H1 (cell line): ENCODE measurements at regions not wholly inside any gene's neighbourhood (a gene's known extent, or its start where the extent isn't known, plus 50 kb on each side); places are given as distances from the start of the nearest gene placed in this dataset.

Source experiments
- CTCF ChIA-PET: fragments of 300-600 bp; sonication (Branson Sonifier 250); formaldehyde crosslinking; loops from one replicate; lab custom pipeline; 2021; ENCODE audit not compliant: partially characterized antibody; lab: Charles Lee
- POLR2A ChIA-PET: fragments of 300-600 bp; sonication (Branson Sonifier 250); formaldehyde crosslinking; loops from one replicate; lab custom pipeline; 2021; ENCODE audit warnings: inconsistent platforms; ENCODE audit not compliant: partially characterized antibody; lab: Charles Lee
- DNase-seq, 2 experiments: peaks; one replicate each; pipeline versions ENCODE4 v3.0.0 to v3.0.0-alpha.2; 2010 to 2022; ENCODE audit warnings: low spot score in 2 of 2, low read depth in 1 of 2, mixed read lengths in 1 of 2
- FAIRE-seq: peaks from 2 replicates; lab custom pipeline; 2011; peaks lifted over from hg19 to GRCh38; lab: Jason Lieb, UNC
- H2AFZ ChIP-seq: 2 replicates; pipeline ENCODE4 v1.8.1; 2012; ENCODE audit warnings: low read length, inconsistent platforms
- H2AK5ac ChIP-seq: 2 replicates; pipeline ENCODE4 v1.6.1; 2013; ENCODE audit warnings: low read depth, low read length
- H2BK120ac ChIP-seq: replicated peaks from 2 replicates; pipeline ENCODE3; 2013; ENCODE audit warnings: low read depth, low read length, inconsistent platforms
- H2BK12ac ChIP-seq: 2 replicates; pipeline ENCODE4 v1.6.1; 2013; ENCODE audit warnings: low read depth, low read length
- H2BK15ac ChIP-seq: 2 replicates; pipeline ENCODE4 v1.6.1; 2013; ENCODE audit warnings: low read length
- H2BK20ac ChIP-seq: 2 replicates; pipeline ENCODE4 v1.6.1; 2013; ENCODE audit warnings: low read length
- H2BK5ac ChIP-seq: 2 replicates; pipeline ENCODE4 v1.6.1; 2013; ENCODE audit warnings: low read depth, low read length
- H3K14ac ChIP-seq: 2 replicates; pipeline ENCODE4 v1.6.1; 2013; ENCODE audit warnings: inconsistent platforms; ENCODE audit not compliant: insufficient read length
- H3K18ac ChIP-seq: 2 replicates; pipeline ENCODE4 v1.6.1; 2013; ENCODE audit warnings: low read length; ENCODE audit errors: extremely low read depth
- H3K23ac ChIP-seq: 2 replicates; pipeline ENCODE4 v1.6.1; 2013; ENCODE audit warnings: inconsistent platforms; ENCODE audit not compliant: insufficient read length
- H3K23me2 ChIP-seq: 2 replicates; pipeline ENCODE4 v1.6.1; 2013; ENCODE audit warnings: low read depth, low read length
- H3K27ac ChIP-seq: 2 replicates; pipeline ENCODE4 v1.6.1; 2011; ENCODE audit warnings: low read depth, low read length, inconsistent platforms
- H3K27me3 ChIP-seq, 4 experiments: replicated peaks in 1 of 4; 1 replicate in 1 of 4; 2 replicates in 3 of 4; pipeline versions ENCODE4 v1.6.1 to v1.8.1; 2011 to 2013; ENCODE audit warnings: low read length in 3 of 4, mild to moderate bottlenecking in 3 of 4, inconsistent platforms in 2 of 4, mixed read lengths in 2 of 4, moderate library complexity in 1 of 4; ENCODE audit not compliant: control insufficient read depth in 3 of 4, insufficient read depth in 3 of 4; ENCODE audit errors: extremely low read depth in 1 of 4
- H3K36me3 ChIP-seq, 4 experiments: 2 replicates each; pipeline versions ENCODE4 v1.6.1 to v1.8.1; 2011 to 2013; ENCODE audit warnings: mild to moderate bottlenecking in 4 of 4, low read length in 3 of 4, moderate library complexity in 2 of 4, control low read depth in 1 of 4, inconsistent platforms in 1 of 4; ENCODE audit not compliant: insufficient read depth in 4 of 4, control insufficient read depth in 2 of 4
- H3K4ac ChIP-seq: replicated peaks from 2 replicates; pipeline ENCODE3; 2013; ENCODE audit warnings: low read length, low read depth, mixed read lengths, inconsistent platforms; ENCODE audit not compliant: insufficient read length
- H3K4me1 ChIP-seq, 4 experiments: replicated peaks in 1 of 4; 1 replicate in 1 of 4; 2 replicates in 3 of 4; pipeline versions ENCODE4 v1.6.1 to v1.8.1; 2011 to 2013; ENCODE audit warnings: low read length in 3 of 4, inconsistent platforms in 2 of 4, mixed read lengths in 1 of 4; ENCODE audit not compliant: insufficient read depth in 4 of 4, control insufficient read depth in 3 of 4
- H3K4me2 ChIP-seq, 2 experiments: 2 replicates each; pipeline versions ENCODE4 v1.6.1 to v1.8.1; 2011 to 2013; ENCODE audit warnings: low read depth in 2 of 2, low read length in 2 of 2, control low read depth in 1 of 2, inconsistent platforms in 1 of 2, mild to moderate bottlenecking in 1 of 2; ENCODE audit not compliant: insufficient read depth in 1 of 2
- H3K4me3 ChIP-seq, 4 experiments: fragments of 200-600, 300-600 bp in 1 of 4; sonication (generic), shearing (Covaris generic), sonication (Bioruptor Twin) in 1 of 4; 2 replicates each; pipeline versions ENCODE4 v1.5.1 to v1.8.1; 2011 to 2016; ENCODE audit warnings: low read length in 4 of 4, low read depth in 3 of 4, control low read depth in 2 of 4, inconsistent platforms in 2 of 4, mild to moderate bottlenecking in 2 of 4, mixed read lengths in 1 of 4, moderate library complexity in 1 of 4; ENCODE audit not compliant: insufficient read depth in 2 of 4; ENCODE audit errors: extremely low read depth in 1 of 4
- H3K56ac ChIP-seq: replicated peaks from 2 replicates; pipeline ENCODE3; 2013; ENCODE audit warnings: low read depth, mild to moderate bottlenecking, mixed read lengths, low read length, inconsistent platforms; ENCODE audit not compliant: insufficient read length
- H3K79me1 ChIP-seq: 2 replicates; pipeline ENCODE4 v1.6.1; 2013; ENCODE audit warnings: low read depth, low read length, control low read depth
- H3K79me2 ChIP-seq, 2 experiments: 2 replicates each; pipeline versions ENCODE4 v1.6.1 to v1.8.1; 2012 to 2013; ENCODE audit warnings: low read length in 2 of 2, mild to moderate bottlenecking in 2 of 2, inconsistent platforms in 1 of 2; ENCODE audit not compliant: insufficient read depth in 2 of 2, control insufficient read depth in 1 of 2
- H3K9ac ChIP-seq, 4 experiments: replicated peaks in 1 of 4; 1 replicate in 1 of 4; 2 replicates in 3 of 4; pipeline versions ENCODE4 v1.6.1 to v1.8.1; 2011 to 2013; ENCODE audit warnings: low read depth in 3 of 4, low read length in 3 of 4, control low read depth in 2 of 4, mild to moderate bottlenecking in 2 of 4, moderate library complexity in 2 of 4, inconsistent platforms in 1 of 4; ENCODE audit errors: extremely low read depth in 1 of 4
- H3K9me3 ChIP-seq, 2 experiments: 2 replicates each; pipeline versions ENCODE4 v1.6.1 to v1.8.1; 2012 to 2013; ENCODE audit warnings: mild to moderate bottlenecking in 2 of 2, moderate library complexity in 2 of 2, control low read depth in 1 of 2, inconsistent platforms in 1 of 2, low read depth in 1 of 2, low read length in 1 of 2, mixed read lengths in 1 of 2; ENCODE audit not compliant: insufficient read depth in 2 of 2
- H4K20me1 ChIP-seq, 2 experiments: replicated peaks in 1 of 2; 2 replicates each; pipeline versions ENCODE3 to v1.8.1; 2011 to 2013; ENCODE audit warnings: inconsistent platforms in 2 of 2, low read length in 2 of 2, mild to moderate bottlenecking in 1 of 2; ENCODE audit not compliant: insufficient read depth in 2 of 2, control insufficient read depth in 1 of 2
- H4K5ac ChIP-seq: 2 replicates; pipeline ENCODE4 v1.6.1; 2013; ENCODE audit warnings: low read length, low read depth, mixed read lengths, inconsistent platforms; ENCODE audit not compliant: insufficient read length
- H4K8ac ChIP-seq: 2 replicates; pipeline ENCODE4 v1.8.0; 2013; ENCODE audit warnings: mild to moderate bottlenecking, moderate library complexity, low read length, inconsistent platforms; ENCODE audit not compliant: insufficient read depth; ENCODE audit errors: extremely low read depth
- H4K91ac ChIP-seq: replicated peaks from 2 replicates; pipeline ENCODE3; 2013; ENCODE audit warnings: low read length, mixed read lengths, inconsistent platforms; ENCODE audit not compliant: insufficient read length
- BRCA1 ChIP-seq: IDR thresholded peaks from 2 replicates; pipeline ENCODE4 v1.6.1; 2012; ENCODE audit warnings: low read depth, low read length, improper control_type of control experiment
- EP300 ChIP-seq, 2 experiments: IDR thresholded peaks; 1 replicate in 1 of 2; 2 replicates in 1 of 2; pipeline ENCODE4 v1.6.1; 2011 to 2012; ENCODE audit warnings: low read depth in 2 of 2, low read length in 2 of 2, mild to moderate bottlenecking in 2 of 2, borderline replicate concordance in 1 of 2, inconsistent platforms in 1 of 2, moderate library complexity in 1 of 2
- FOSL1 ChIP-seq: IDR thresholded peaks from 2 replicates; pipeline ENCODE4 v1.6.1; 2011; ENCODE audit warnings: mild to moderate bottlenecking, low read depth, low read length, moderate library complexity; ENCODE audit not compliant: insufficient read depth
- KDM5A ChIP-seq: fragments of 200-600 bp; IDR thresholded peaks from 2 replicates; pipeline ENCODE4 v1.7.1; 2012; ENCODE audit warnings: mild to moderate bottlenecking, low read length, inconsistent platforms, mixed read lengths
- NANOG ChIP-seq: IDR thresholded peaks from 2 replicates; pipeline ENCODE4 v1.6.1; 2011; ENCODE audit warnings: low read length, low read depth, mild to moderate bottlenecking, inconsistent platforms; ENCODE audit not compliant: insufficient read depth, poor library complexity, severe bottlenecking
- POLR2AphosphoS5 ChIP-seq: IDR thresholded peaks from 2 replicates; pipeline ENCODE4 v1.6.1; 2011; ENCODE audit warnings: low read depth, low read length
- RBBP5 ChIP-seq: IDR thresholded peaks from 2 replicates; pipeline ENCODE4 v1.7.1; 2012; ENCODE audit warnings: low read depth, mild to moderate bottlenecking, inconsistent platforms, low read length, moderate library complexity, borderline replicate concordance
- SAP30 ChIP-seq: fragments of 300-600 bp; sonication (generic); IDR thresholded peaks from 2 replicates; pipeline ENCODE4 v1.7.1; 2012; ENCODE audit warnings: low read length, moderate library complexity, mild to moderate bottlenecking, inconsistent platforms; ENCODE audit not compliant: insufficient read depth, insufficient replicate concordance
- SIN3A ChIP-seq, 2 experiments: IDR thresholded peaks in 1 of 2; conservative IDR thresholded peaks in 1 of 2; 2 replicates each; pipeline ENCODE4 v1.6.1; 2011 to 2012; ENCODE audit warnings: low read length in 2 of 2, improper control_type of control experiment in 1 of 2, low read depth in 1 of 2, mild to moderate bottlenecking in 1 of 2
- SP4 ChIP-seq: IDR thresholded peaks from 2 replicates; pipeline ENCODE4 v1.6.1; 2012; ENCODE audit warnings: low read length, inconsistent platforms
- SUZ12 ChIP-seq: fragments of 200-600 bp; sonication (generic); IDR thresholded peaks from 2 replicates; pipeline ENCODE4 v1.6.1; 2012; ENCODE audit warnings: mild to moderate bottlenecking, inconsistent platforms, low read length, moderate library complexity, mixed read lengths
- TAF7 ChIP-seq: optimal IDR thresholded peaks from 2 replicates; pipeline ENCODE3; 2011; ENCODE audit warnings: low read depth, mild to moderate bottlenecking, inconsistent platforms, low read length, moderate library complexity, borderline replicate concordance
- WGBS, 2 experiments: shearing (Covaris generic) in 1 of 2; methylation state at CpG; one replicate each; pipeline versions ENCODE4 v1.1.6 to v1.1.7; 2013 to 2015; ENCODE audit warnings: low lambda C conversion rate in 2 of 2, mixed read lengths in 2 of 2, inconsistent platforms in 1 of 2, low coverage in 1 of 2, missing lambda C conversion rate in 1 of 2; ENCODE audit not compliant: insufficient replicate concordance in 2 of 2, insufficient coverage in 1 of 2, insufficient read length in 1 of 2; ENCODE audit errors: extremely low coverage in 1 of 2, missing lambda C conversion rate in 1 of 2; 5-methylcytosine and 5-hydroxymethylcytosine counted together
- TF ChIP-seq, protein P1 (sequence below): IDR thresholded peaks from 2 replicates; pipeline ENCODE4 v1.6.1; 2012; ENCODE audit warnings: inconsistent platforms

GRCh38 chr4:156228676-156229075 lies 275.0 kb upstream of the CTSO start:
- no peak overlapping the region for H4K5ac ChIP-seq
- no peaks in the 10 kb centered on the region for H4K20me1 ChIP-seq
- no peak overlapping the region for H2BK120ac ChIP-seq
- FAIRE-seq (no peak), DNase-seq (no peak)
- ChIA-PET CTCF (no interaction called here), POLR2A (no interaction called here)
- H2BK20ac ChIP-seq, result no peak overlapping the region
- no peak overlapping the region for H3K56ac ChIP-seq
- WGBS, 2 experiments, result 61% methylated on average over 3 of the region's 3 CpGs; no CpG with 5 or more reads in 1 of the 2 experiments
- H3K23ac ChIP-seq, result no peak overlapping the region
- H3K4me2 ChIP-seq, result no peak overlapping the region
- no peak overlapping the region for H2BK15ac ChIP-seq
- H3K9me3 ChIP-seq, result no peaks in the 10 kb centered on the region
- H3K4ac ChIP-seq, result no peak overlapping the region
- no peak overlapping the region for H3K27ac ChIP-seq
- H3K18ac ChIP-seq, result no peak overlapping the region
- H2BK5ac ChIP-seq, result no peak overlapping the region
- H3K9ac ChIP-seq, result no peak overlapping the region
- H2AFZ ChIP-seq, result 0 out of 2 replicates have a peak overlapping the region, but pooled peaks have one; percentile 7
- no peak overlapping the region for H4K8ac ChIP-seq
- no peak overlapping the region for H3K4me3 ChIP-seq
- no peak overlapping the region for H4K91ac ChIP-seq
- no peak overlapping the region for H3K14ac ChIP-seq
- H3K79me2 ChIP-seq, result no peaks in the 10 kb centered on the region
- no peaks in the 10 kb centered on the region for H3K27me3 ChIP-seq
- no peaks in the 10 kb centered on the region for H3K36me3 ChIP-seq
- H3K4me1 ChIP-seq, result no peaks in the 10 kb centered on the region
- H2AK5ac ChIP-seq, result no peak overlapping the region
- H2BK12ac ChIP-seq, result no peak overlapping the region
- no peaks in the 10 kb centered on the region for H3K23me2 ChIP-seq
- H3K79me1 ChIP-seq, result no peaks in the 10 kb centered on the region
- TF ChIP-seq SAP30 (no peak), SP4 (no peak), EP300 (IDR thresholded peaks at IDR 0.05; ENCODE audit: borderline replicate concordance in 1 of 2, low read depth in 2 of 2, low read length in 2 of 2) (no peak), FOSL1 (no peak), SIN3A (conservative IDR thresholded peaks at IDR 0.05 in 1 of 2, IDR thresholded peaks at IDR 0.05 in 1 of 2; ENCODE audit: low read depth in 1 of 2, low read length in 2 of 2) (no peak), BRCA1 (no peak), KDM5A (no peak), SUZ12 (no peak), POLR2AphosphoS5 (no peak), RBBP5 (no peak), NANOG (no peak), TAF7 (no peak)
- TF ChIP-seq, protein P1, sequence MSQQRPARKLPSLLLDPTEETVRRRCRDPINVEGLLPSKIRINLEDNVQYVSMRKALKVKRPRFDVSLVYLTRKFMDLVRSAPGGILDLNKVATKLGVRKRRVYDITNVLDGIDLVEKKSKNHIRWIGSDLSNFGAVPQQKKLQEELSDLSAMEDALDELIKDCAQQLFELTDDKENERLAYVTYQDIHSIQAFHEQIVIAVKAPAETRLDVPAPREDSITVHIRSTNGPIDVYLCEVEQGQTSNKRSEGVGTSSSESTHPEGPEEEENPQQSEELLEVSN, result no peak
